HG02759 (cell line): ENCODE measurements at regions not wholly inside any gene's neighbourhood (a gene's known extent, or its start where the extent isn't known, plus 50 kb on each side); places are given as distances from the start of the nearest gene placed in this dataset.

Experiments
- ATAC-seq: cut with Tn5 transposase; IDR thresholded peaks from one replicate; pipeline ENCODE4 v1.9.1; 2021; ENCODE audit warnings: mild to moderate bottlenecking, moderate library complexity; ENCODE audit not compliant: unreplicated experiment

GRCh38 chr11:15534266-15534665, 419.5 kb downstream of the INSC start:
- no peak for ATAC-seq

GRCh38 chr11:15535414-15535813, 420.7 kb downstream of the INSC start:
- no peak for ATAC-seq

- ATAC-seq = no peak
These were observed 421.7 kb downstream of the INSC start for GRCh38 chr11:15536438-15536837.

GRCh38 chr11:15539645-15540044, 424.9 kb downstream of the INSC start:
- ATAC-seq = no peak

GRCh38 chr11:15541079-15541478, 426.4 kb downstream of the INSC start:
- ATAC-seq = no peak

- ATAC-seq = no peak
These were observed 429.6 kb downstream of the INSC start for GRCh38 chr11:15544353-15544752.

GRCh38 chr11:15547685-15548084, 433.0 kb downstream of the INSC start:
- no peak for ATAC-seq

GRCh38 chr11:15551901-15552851, 437.5 kb downstream of the INSC start:
- ATAC-seq = no peak

GRCh38 chr11:15555161-15555560, 440.4 kb downstream of the INSC start:
- ATAC-seq = no peak

- no peak for ATAC-seq
These were observed 442.9 kb downstream of the INSC start for GRCh38 chr11:15557457-15558230.

- no peak for ATAC-seq
These were observed 443.9 kb downstream of the INSC start for GRCh38 chr11:15558513-15559181.

- no peak for ATAC-seq
These were observed 446.2 kb downstream of the INSC start for GRCh38 chr11:15560689-15561467.

GRCh38 chr11:15562230-15562629, 447.5 kb downstream of the INSC start:
- no peak for ATAC-seq

- no peak for ATAC-seq
These were observed 448.3 kb downstream of the INSC start for GRCh38 chr11:15563054-15563453.

- no peak for ATAC-seq
These were observed 451.2 kb downstream of the INSC start for GRCh38 chr11:15565880-15566279.

GRCh38 chr11:15568440-15568839, 453.7 kb downstream of the INSC start:
- ATAC-seq = no peak

GRCh38 chr11:15569305-15570025, 454.7 kb downstream of the INSC start:
- ATAC-seq = no peak

GRCh38 chr11:15575409-15575808, 460.7 kb downstream of the INSC start:
- no peak for ATAC-seq

- no peak for ATAC-seq
These were observed 462.0 kb downstream of the INSC start for GRCh38 chr11:15576769-15577168.

- no peak for ATAC-seq
These were observed 462.8 kb downstream of the INSC start for GRCh38 chr11:15577519-15577918.
